Fibroblast of lung (primary cell): ENCODE measurements at regions not wholly inside any gene's neighbourhood (a gene's known extent, or its start where the extent isn't known, plus 50 kb on each side); places are given as distances from the start of the nearest gene placed in this dataset.

Source experiments
- EZH2 ChIP-seq: IDR thresholded peaks from 2 replicates; pipeline ENCODE4 v1.5.1; 2012; ENCODE audit warnings: low read length, control low read depth, mild to moderate bottlenecking; ENCODE audit errors: missing control alignments
- TF ChIP-seq, protein P1 (sequence below), 2 donors: IDR thresholded peaks in 1 of 2; conservative IDR thresholded peaks in 1 of 2; 1 replicate in 1 of 2; 2 replicates in 1 of 2; pipeline ENCODE4 v1.5.1; 2011 to 2012; ENCODE audit warnings: low read length in 2 of 2, control low read depth in 1 of 2, inconsistent platforms in 1 of 2, low read depth in 1 of 2, mild to moderate bottlenecking in 1 of 2

DNA sequence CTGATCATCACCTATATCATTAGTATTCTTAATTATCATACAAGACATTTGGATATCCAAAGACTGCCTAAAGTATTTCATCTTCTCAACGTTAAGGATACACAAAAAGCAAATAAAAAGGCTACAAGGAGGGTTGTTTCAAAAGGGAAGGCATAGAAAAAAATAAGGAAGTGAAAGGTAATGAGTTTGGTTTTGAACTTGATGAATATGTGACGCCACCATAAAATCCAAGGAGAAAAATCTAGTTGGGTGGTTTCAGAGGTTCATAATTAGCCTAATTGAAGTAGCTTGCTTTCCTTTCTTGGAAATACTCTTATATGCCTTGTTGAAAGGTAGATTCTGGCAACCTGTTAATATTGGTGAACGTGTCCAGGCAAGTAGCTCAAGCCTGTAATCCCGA lies 96.1 kb upstream of the SGCD start:
- TF ChIP-seq, protein P1, sequence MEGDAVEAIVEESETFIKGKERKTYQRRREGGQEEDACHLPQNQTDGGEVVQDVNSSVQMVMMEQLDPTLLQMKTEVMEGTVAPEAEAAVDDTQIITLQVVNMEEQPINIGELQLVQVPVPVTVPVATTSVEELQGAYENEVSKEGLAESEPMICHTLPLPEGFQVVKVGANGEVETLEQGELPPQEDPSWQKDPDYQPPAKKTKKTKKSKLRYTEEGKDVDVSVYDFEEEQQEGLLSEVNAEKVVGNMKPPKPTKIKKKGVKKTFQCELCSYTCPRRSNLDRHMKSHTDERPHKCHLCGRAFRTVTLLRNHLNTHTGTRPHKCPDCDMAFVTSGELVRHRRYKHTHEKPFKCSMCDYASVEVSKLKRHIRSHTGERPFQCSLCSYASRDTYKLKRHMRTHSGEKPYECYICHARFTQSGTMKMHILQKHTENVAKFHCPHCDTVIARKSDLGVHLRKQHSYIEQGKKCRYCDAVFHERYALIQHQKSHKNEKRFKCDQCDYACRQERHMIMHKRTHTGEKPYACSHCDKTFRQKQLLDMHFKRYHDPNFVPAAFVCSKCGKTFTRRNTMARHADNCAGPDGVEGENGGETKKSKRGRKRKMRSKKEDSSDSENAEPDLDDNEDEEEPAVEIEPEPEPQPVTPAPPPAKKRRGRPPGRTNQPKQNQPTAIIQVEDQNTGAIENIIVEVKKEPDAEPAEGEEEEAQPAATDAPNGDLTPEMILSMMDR (conservative IDR thresholded peaks at IDR 0.05 in 1 of 2, IDR thresholded peaks at IDR 0.05 in 1 of 2; ENCODE audit: low read depth in 1 of 2, low read length in 2 of 2): no peak
- TF ChIP-seq EZH2: no peak
